VCaP (cell line): ENCODE measurements at regions not wholly inside any gene's neighbourhood (a gene's known extent, or its start where the extent isn't known, plus 50 kb on each side); places are given as distances from the start of the nearest gene placed in this dataset.
"Not testable (repeated sequence)": the region's sequence is repeated elsewhere in the genome, so short reads cannot be mapped to it uniquely, and the experiment has no call there.

Experiments used
- H3K27ac ChIP-seq: fragments of 450-650 bp; 2 replicates; pipeline ENCODE4 v1.5.1; 2017
- TF ChIP-seq, protein P1 (sequence below): fragments of 450-650 bp; conservative IDR thresholded peaks from 2 replicates; pipeline ENCODE4 v1.5.1; 2017; ENCODE audit warnings: mild to moderate bottlenecking, moderate library complexity

- no peak overlapping the region for H3K27ac ChIP-seq
- TF ChIP-seq, protein P1, sequence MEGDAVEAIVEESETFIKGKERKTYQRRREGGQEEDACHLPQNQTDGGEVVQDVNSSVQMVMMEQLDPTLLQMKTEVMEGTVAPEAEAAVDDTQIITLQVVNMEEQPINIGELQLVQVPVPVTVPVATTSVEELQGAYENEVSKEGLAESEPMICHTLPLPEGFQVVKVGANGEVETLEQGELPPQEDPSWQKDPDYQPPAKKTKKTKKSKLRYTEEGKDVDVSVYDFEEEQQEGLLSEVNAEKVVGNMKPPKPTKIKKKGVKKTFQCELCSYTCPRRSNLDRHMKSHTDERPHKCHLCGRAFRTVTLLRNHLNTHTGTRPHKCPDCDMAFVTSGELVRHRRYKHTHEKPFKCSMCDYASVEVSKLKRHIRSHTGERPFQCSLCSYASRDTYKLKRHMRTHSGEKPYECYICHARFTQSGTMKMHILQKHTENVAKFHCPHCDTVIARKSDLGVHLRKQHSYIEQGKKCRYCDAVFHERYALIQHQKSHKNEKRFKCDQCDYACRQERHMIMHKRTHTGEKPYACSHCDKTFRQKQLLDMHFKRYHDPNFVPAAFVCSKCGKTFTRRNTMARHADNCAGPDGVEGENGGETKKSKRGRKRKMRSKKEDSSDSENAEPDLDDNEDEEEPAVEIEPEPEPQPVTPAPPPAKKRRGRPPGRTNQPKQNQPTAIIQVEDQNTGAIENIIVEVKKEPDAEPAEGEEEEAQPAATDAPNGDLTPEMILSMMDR = no peak
Observed at GRCh38 chr19:21617740-21618339, 112.4 kb downstream of the ZNF429 start.

DNA sequence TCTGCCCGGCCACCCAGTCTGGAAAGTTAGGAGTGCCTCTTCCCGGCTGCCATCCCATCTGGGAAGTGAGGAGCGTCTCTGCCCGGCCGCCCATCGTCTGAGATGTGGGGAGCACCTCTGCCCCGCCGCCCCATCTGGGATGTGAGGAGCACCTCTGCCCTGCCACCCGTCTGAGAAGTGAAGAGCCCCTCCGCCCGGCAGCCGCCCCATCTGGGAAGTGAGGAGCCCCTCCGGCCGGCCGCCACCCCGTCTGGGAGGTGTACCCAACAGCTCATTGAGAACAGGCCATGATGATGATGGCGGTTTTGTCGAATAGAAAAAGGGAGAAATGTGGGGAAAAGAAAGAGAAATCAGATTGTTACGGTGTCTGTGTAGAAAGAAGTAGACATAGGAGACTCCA, 109.4 kb downstream of the ZNF429 start:
- not testable (repeated sequence) for H3K27ac ChIP-seq

- not testable (repeated sequence) for H3K27ac ChIP-seq
Observed at GRCh38 chr19:21613201-21613600, 107.8 kb downstream of the ZNF429 start.

- no peak overlapping the region for H3K27ac ChIP-seq
- TF ChIP-seq, protein P1 = no peak
Observed at GRCh38 chr19:21612403-21612872, 107.0 kb downstream of the ZNF429 start.

DNA sequence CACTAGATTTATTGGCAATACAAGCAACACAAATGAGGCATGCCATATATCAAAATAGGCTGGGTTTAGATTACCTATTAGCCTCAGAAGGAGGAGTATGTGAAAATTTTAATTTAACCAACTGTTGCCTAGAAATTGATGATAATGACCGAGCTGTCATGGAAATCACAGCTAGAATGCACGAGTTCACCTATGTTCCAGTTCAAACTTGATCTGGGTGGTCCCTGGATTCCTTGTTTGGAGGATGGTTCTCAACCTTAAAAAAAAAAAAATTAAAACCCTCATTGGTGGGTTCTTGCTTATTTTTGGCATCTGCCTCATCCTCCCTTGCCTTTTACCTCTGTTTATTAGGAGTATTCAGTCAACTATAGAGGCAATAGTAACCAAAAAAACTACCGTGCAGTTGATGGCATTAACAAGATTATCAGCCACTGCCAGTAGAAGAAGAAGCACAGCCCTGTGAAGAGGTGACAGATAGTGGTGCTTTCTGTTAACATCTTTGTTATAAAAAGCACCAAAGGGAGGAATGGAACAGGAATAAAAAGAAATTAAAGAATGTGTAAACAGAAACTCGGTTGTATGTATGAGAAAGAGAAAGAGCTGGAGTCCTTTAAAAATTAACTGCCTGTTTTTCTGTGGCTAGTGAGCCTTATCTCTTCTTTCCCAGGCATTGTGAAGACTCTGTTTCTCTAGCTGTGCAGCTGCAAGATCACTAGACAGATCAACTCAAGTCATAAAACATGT, 106.4 kb downstream of the ZNF429 start:
- TF ChIP-seq, protein P1 = no peak
- no peak overlapping the region for H3K27ac ChIP-seq

GRCh38 chr19:21610787-21611186, 105.4 kb downstream of the ZNF429 start:
- H3K27ac ChIP-seq = no peak overlapping the region

DNA sequence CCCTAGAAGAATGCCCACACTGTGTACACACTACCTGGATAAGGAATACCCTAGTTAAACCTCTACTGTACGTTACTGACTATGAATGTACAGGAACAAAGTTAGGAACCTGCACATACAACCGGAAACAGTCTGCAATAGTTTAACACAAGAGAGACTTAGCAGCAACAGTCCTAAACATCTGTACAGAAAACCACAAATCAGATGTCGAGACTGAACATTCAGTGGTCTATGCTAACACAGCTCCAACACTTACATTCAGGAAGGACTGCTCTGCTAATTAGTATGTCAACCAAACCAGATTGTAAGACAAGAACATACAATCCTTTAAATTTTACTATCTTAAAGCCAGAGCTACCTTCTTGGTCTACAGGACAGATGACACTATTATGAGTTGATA, 104.9 kb downstream of the ZNF429 start:
- no peak overlapping the region for H3K27ac ChIP-seq
- TF ChIP-seq, protein P1 = no peak

More at GRCh38 chr19:21610787-21611186, 105.4 kb downstream of the ZNF429 start:
- TF ChIP-seq, protein P1 = no peak

DNA sequence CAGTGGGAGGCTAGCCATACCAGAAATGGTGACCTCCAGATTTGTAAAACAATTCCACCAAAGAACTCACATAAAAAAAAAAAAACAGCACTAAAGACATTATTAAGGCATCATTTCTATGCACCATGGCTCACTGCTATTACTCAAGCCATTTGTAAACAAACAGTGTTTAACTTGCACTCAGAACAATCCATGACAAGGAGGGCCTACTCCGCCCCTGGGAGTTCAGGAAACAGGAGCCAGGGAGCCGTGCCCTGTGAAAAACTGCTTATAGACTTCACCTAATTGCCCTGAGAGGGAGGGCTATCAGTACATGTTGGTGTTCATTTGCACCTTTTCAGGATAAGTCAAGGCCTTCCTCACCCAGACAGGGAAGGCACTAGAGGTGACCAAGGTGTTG, 103.2 kb downstream of the ZNF429 start:
- TF ChIP-seq, protein P1 = no peak
- H3K27ac ChIP-seq = peak overlapping the region; percentile 47
